GM21360 (cell line): ENCODE measurements at regions not wholly inside any gene's neighbourhood (a gene's known extent, or its start where the extent isn't known, plus 50 kb on each side); places are given as distances from the start of the nearest gene placed in this dataset.
"Not testable (repeated sequence)": the region's sequence is repeated elsewhere in the genome, so short reads cannot be mapped to it uniquely, and the experiment has no call there.

Experiments used
- ATAC-seq: cut with Tn5 transposase; IDR thresholded peaks from one replicate; pipeline ENCODE4 v1.9.1; 2021; ENCODE audit warnings: mild to moderate bottlenecking, moderate library complexity; ENCODE audit not compliant: unreplicated experiment

DNA sequence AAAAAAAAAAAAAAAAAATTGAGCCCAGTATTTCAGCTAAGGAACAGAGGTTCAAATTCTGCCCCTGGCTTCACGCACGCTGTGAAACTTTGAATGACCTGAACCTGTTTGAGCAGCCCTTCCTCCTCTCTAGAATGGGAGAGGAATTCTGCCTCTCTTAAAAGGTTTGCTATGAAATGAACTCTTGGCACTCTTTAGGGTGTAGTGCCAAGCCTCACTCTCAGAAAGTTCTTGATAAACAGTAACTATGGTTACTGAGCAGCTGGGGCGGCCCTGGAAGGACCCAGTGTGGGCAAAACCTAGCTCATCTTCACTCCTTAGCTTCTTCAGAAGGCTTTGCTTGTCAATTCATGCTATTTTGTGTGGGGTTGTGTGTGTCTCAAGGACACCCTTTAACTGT is 73.7 kb downstream of the GEMIN8 start:
- no peak for ATAC-seq

DNA sequence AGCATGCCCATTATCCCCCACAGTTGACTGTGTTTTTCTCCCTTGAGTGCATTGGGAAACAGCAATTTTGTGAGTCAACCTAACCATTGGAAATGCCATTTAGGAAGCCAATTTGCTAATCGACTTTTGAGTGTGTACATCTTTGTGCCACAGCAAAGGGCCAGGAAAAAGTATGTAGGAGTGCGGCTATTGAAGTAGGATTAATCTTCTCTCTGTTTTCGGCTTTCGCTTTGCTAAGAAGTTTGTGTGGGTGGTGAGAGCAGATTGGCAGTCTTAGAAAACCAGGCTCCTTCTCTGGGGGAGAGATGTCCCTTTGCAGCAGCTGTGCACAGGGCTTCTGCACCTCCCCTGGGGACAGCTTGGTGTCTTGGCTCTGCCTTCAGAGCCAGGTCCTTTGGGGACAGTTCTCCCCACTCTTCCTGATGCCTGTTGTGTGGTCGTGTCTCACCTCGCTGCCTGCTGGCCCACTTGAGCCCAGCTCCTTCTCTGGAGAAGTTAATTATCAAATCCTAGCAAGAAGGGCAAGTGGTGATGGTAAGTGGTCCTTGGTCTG is 74.5 kb downstream of the GEMIN8 start:
- no peak for ATAC-seq

DNA sequence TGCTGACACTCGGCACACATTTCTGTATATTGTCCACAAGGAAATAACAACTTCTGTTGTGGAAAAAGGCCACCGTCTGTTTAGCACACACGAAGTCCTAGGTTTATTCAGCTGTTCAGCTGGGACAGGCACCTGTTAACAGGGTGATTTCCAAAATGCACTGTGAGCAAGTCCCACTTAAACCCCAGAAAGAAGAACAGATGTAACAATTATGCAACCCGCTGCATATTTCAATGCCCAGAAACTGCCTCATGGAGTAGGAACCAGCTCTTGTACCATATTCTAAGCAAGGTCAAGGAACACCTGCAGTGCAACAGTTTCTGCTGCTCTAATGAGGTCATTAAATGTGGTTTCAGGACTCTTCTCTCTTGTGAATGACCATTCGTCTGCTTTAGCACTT is 77.1 kb downstream of the GEMIN8 start:
- no peak for ATAC-seq

DNA sequence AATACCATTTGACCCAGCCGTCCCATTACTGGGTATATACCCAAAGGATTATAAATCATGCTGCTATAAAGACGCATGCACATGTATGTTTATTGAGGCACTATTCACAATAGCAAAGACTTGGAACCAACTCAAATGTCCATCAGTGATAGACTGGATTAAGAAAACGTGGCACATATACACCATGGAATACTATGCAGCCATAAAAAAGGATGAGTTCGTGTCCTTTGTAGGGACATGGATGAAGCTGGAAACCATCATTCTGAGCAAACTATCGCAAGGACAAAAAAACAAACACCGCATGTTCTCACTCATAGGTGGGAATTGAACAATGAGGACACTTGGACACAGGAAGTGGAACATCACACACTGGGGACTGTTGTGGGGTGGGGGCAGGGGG is 83.5 kb downstream of the GEMIN8 start:
- ATAC-seq = not testable (repeated sequence)

DNA sequence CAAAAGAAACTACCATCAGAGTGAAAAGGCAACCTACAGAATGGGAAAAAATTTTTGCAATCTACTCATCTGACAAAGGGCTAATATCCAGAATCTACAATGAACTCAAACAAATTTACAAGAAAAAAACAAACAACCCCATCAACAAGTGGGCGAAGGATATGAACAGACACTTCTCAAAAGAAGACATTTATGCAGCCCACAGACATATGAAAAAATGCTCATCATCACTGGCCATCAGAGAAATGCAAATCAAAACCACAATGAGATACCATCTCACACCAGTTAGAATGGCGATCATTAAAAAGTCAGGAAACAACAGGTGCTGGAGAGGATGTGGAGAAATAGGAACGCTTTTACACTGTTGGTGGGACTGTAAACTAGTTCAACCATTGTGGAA is 83.9 kb downstream of the GEMIN8 start:
- ATAC-seq = not testable (repeated sequence)

DNA sequence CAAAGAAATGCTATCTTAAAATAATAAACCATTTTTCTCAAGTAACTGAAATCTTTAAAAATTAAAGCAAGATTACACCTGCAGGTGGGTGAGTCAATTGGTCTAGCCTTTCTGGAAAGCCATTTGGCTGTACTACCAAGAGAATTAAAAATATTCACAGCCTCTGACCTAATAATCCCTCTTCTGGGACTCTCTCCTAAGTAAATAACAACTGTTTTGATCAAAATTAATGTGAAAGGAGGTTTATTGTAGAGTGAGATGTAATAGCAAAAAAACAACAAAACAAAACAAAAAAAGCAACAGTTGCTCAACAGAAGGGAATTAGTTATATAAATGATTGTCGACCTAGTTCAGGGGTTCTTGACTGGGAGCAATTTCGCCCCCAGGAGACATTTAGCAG is 89.0 kb downstream of the GEMIN8 start:
- no peak for ATAC-seq

DNA sequence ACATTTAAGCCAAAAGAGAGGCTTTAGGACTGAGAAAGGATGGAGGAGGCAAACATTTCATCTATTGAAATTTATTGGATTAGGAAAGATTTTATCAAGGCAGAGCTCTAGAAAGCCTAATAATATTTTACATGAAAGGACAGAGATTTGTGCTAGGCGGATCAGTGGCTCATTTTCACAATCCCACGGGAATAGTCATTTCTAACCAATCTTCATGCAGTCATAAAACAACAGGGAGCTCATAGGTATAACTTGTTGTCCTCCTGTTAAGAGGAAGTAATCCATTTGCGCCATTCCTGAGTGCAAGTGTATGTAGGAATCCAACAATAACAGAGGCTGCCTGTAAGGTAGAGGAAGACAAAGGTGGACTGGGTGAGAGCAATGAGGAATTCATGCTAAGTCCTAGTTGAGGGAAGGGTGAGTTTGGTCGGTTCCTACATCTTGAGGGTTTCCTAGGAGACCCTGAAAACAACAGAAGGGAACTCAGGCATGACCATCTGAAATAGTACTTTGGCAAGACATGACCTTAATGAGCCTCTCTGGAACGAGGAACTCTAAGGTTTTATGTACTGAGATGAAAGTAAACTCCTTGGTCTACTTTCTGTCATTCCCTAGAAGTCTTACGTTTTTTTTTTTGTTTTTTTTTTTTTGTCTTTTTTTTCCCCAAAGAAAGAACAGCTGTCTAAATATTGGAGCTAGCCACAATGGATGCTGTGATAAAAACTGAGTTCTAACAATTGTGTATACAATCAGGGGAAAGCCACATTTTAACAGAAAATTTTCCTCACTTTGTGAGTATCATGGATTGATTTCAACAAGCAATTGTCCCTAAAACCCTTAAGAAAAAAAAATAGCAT is 89.7 kb downstream of the GEMIN8 start:
- ATAC-seq = no peak

DNA sequence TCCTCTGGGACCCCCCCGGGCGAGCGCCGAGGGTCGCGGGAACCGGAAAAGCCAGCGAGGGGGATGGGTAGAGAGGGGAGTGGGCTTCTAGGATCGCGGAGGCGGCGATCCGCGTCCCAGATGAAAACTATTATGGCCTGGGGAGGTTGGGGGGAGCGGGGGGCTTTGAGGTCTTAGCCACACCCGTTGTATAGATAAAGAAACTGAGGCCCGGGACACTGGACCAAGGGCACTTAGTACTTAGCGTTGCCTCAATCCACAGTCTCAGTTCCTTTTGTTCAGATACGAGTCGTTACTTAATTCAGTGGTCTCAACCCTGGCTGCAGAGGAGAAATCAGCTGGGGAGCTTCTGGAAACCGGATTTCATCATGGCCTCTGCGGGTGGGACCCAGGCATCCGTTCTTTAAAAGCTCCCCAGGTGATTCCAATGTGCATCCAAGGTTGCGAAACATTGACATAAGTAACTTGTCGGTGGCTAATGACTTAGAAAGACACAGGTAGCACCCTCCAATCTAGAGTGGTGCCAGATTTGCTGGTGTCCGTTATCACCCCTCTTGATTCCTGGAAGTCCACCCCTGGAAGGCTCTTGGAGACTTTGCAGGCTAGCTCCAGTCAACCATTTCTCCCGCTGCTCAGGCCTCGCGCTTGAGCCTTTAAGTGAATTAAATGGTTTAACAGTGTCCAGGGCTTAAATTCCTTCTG is 90.7 kb downstream of the GEMIN8 start:
- ATAC-seq = no peak

DNA sequence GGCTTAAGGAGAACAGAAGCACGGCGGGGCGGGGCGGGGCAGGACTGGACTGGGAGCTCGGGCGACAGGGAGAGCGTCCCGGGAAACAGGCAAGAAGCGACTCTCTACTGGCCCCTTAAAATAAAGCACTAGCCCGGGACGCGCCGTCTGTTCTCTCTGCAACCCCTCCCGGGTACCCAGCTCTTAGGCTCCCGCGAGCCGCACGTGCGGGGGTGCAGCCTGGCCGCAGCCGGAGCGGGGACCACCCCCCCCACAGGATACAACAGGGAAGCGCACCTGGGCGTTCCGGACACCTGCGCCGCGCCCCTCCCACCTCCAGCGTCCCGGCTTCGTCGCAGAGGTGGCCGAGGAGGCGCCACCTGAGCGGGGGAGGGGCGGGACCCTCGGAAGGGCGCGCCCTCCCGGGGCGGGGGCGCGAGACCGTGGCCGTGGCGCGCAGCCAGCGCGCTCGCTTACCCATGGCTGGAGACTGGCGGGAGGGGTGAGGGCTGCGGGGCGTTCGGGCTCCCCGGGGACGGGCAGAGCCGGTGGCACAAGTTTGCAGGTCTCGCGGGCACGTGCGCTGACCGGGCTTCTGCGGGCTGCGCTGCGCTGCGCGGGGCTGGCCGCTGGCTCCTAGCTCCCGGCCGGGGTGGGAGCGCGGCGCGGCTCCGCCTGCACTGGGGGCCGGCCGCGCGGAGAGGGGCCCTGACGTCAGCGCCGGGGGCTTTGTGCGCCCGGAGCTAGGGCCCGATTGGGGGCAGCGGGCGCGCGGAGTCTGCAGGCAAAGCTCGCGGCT is 91.5 kb downstream of the GEMIN8 start:
- no peak for ATAC-seq

DNA sequence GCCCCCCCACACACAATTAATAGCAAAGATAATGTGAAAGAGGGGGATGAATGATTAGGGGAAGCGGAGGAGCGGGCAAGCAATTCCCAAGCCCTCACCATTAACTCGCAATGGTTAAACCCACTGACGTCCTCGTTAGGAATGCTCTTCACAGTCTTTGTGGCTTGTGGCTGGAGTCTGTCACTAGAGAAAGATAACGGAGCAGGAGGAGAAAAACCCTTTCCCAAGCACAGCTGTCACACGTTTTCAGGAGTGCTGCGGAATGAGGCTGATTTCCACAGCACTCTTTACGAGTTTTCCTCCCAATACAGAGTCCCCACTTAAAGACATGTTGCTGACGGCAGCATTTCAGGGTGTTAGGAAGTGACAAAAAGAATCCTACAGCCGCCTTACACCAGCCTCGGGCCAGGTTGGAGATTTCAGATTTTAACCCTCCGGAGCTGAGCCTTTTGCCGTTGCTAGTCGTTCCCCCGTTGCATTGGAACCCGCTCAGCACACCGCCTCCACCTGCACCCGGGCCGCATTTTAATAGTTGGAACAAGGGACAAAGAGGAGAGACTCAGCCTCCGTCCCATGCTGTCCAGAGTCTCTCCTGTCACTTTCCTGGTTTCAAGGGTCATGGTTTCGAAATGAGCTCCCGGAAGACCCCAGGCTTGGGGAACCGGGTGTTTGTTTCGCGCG is 92.2 kb downstream of the GEMIN8 start:
- no peak for ATAC-seq

DNA sequence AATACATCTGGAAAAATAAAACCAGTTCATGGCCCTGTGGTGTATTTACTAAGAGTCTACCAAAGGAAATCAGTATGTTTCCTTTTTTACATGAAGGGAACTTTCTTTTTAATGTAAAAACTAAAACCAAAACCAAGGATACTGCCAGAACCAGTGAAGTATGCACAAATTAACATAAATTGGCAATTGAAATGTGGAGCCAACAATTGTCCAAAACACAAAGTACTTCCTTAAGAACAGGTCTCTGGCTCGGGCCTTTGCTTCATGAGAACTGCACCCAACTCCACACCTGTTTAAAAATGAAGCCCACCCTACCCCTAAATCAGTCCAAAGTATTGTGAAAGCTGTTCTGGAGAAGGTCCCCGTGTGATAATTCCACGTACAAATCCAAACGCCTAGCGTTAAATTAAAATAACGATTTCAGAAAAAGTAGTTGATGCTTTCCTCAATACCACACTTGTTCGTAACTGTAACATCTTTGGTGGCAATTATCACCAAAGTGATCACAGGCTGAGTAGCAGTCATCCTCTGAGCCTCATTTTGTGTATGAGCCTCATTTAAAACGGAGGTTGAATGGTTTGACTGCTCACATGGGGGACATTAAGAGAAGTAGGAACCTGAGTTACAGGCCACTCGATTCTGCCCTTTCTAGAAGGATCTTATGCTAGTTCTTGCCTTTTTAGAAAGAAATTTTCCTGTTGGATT is 93.0 kb downstream of the GEMIN8 start:
- no peak for ATAC-seq

DNA sequence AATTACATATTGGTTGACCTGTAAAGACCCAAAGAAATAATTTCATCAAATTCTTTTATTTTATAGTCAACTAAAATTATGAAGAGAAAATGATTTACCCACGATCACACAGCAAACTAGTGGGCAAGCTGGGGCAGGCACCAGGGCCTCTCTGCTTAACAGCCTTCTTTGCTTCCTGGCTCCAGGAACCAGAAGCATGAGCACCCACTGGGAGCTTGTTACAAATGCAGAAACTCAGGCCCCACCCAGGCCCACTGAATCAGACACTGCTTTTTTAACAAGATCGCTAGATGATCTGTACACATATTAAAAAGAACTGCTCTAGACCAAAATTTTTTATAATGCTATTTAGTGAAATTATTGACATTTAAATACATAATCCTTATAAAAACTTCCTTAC is 95.0 kb downstream of the GEMIN8 start:
- ATAC-seq = no peak

DNA sequence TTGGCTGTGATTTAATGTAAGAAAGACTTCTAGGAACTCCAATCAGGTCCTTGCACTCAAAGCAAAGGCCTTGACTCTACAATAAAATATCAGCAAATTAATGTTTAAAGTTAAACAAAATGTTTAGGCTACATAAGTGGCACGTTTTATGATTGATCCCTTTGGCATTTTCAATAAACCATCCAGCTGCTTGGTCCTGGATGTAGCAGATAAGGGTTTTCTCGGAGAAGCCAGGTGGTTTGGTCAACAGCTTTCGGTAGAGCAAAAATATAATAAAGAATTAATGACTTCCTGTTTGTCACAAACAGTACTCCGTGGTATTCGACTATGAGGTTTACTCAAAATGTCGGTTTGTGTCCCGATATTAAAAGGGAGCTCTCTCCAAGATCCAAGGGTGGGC is 95.8 kb downstream of the GEMIN8 start:
- ATAC-seq = no peak

DNA sequence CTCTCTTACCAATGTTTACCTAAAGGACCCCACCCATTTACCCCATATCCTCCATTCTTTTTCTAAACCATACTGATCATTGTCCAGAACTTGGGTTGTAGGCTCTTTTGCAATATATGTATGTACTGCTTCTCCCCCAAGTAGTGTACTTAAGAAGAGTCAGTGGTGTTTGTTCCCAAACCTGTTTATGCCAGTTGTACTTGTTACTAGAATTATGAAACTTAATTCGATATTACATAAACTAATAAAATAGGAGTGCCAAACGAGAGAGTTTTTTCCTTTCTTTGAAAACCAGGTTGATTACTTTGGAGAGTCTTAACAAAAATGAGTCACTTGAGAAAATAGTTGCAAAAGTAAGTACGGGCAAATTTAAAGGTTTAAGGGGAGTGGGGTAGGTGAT is 96.3 kb downstream of the GEMIN8 start:
- ATAC-seq = no peak

DNA sequence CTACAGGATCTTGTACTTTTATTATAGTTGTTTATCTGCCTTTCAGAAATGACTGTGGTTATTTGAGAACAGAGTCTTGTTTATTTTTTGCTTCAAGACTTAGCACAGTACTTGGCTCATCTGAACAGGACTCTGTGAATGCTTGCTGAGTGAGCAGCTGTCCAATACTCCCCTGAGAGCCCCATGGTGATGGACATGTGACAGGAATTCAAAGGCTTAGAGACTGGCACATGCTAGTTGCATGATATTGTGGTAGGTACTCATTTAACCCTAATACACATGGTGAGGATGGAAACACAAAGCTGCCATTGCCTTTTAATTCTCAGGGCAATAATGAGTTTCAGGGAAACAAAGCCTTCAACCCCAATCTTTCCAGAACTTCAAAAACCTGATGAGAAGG is 97.3 kb downstream of the GEMIN8 start:
- no peak for ATAC-seq

DNA sequence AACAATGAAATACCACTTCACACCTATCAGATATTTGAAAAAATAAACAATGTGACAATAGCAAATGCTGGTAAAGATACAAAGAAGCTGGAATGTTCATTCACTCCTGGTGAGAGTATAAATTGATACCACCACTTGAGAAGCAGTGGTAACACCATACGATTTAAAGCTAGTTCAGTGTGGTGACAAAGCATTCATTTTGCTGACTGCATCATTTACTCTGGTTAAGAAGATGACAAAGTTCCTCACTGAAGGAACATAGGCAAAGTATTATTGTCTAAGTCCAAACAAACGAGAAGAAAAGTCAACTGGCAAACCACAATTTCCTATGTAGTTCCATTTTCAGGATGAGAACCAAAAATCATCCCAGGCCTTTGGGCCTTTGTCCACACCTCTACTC is 102.5 kb downstream of the GEMIN8 start:
- no peak for ATAC-seq

DNA sequence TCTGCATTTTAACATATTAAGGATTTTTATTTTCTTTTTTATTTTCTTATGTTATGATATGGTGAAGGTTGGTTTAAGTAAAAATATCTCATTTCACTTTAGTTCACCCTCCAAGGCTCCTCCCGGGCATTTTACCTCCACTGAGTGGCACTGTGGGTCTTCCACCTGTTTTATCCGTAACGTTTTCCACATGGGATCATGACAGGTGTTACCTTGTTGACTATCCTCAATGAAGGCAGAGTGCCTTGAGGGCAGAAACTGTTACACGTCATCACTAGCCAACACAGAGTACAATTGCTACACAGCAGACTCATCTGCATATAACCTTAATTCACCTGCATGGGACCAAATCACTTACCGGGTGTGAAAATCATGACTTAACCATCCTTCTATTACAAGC is 105.8 kb downstream of the GEMIN8 start:
- no peak for ATAC-seq

DNA sequence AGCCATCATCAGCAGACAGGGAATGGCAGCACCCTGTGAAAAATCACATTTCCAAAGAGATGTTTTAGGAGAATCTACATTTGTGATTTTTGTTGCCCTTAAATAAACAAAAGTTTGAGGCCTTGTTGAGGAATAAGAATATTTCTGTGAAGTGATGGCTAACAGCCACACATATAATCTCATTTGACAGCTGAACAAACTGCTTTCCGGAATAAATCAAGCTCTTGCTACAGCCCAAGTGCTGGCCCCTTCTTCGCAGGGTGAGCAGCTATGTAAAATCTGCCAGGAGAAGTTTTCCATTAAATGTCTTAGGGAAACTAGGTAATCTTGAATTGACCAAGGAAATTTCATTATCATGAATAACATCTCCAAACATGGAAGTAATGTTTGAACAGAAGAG is 106.4 kb upstream of the GPM6B start:
- ATAC-seq = no peak

DNA sequence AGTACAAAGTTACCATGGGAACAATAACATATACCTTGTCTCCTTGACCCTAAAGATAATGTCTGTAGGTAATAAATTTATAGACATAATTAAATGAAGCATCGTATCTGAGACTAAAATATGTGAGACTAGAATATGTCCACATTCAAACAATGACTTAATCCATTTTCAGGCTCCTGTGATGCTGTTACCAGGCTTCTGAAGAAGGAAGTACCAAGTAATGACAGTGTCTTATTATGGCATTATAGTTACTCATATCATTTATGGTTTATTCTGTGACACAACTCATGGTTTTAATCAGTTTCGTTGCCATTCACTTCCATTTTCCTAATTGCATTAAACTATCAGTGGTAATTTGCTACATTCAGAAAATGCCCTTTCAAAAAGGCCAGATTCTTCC is 100.6 kb upstream of the GPM6B start:
- ATAC-seq = no peak

DNA sequence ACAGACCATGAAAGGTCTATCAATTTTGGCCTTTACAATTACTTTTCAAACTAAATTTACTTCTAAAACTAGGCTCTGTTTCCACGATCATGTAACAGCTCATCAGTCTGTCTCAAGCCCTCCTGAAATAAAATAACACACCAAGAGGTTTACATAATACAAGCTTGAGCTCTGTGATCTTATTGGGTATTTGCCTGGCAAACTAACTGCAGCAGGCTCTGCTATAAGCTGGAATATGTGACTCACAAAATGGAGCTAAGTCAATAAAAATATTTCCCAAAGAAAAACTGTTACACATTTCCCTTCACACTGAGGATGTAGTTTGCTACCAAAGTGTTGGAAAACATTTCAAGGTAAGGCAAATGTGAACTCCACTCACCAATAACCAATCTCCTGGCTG is 94.7 kb upstream of the GPM6B start:
- ATAC-seq = no peak
